GM18858 (cell line): ENCODE measurements at regions not wholly inside any gene's neighbourhood (a gene's known extent, or its start where the extent isn't known, plus 50 kb on each side); places are given as distances from the start of the nearest gene placed in this dataset.
A peak's percentile ranks its signal among the peaks of the same experiment; 100 is the strongest.
"Not testable (repeated sequence)": the region's sequence is repeated elsewhere in the genome, so short reads cannot be mapped to it uniquely, and the experiment has no call there.

ENCODE experiments used
- ATAC-seq: cut with Tn5 transposase; IDR thresholded peaks from one replicate; pipeline ENCODE4 v1.9.1; 2021; ENCODE audit not compliant: unreplicated experiment

- no peak for ATAC-seq
These were observed 176.5 kb upstream of the FBN2 start for GRCh38 chr5:128714551-128714950.

DNA sequence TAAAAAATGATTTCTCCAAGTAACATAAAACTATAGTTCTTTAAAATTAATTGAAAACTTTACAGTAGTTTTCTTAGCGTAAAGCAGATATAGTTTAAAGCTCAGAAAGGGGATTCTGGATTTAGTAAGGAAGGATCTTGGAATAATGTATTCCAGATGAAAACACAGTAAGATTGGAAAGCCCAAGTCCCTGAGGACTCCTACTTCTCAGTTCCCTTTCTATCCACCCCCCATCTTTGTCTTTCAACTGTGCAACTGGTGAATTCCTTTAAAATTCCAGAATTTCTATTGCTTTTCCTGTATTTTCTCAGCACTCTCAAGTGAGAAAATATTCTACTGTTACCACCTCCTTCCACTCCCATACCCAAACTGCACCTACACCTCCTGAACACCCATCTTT is 184.5 kb upstream of the FBN2 start:
- no peak for ATAC-seq

DNA sequence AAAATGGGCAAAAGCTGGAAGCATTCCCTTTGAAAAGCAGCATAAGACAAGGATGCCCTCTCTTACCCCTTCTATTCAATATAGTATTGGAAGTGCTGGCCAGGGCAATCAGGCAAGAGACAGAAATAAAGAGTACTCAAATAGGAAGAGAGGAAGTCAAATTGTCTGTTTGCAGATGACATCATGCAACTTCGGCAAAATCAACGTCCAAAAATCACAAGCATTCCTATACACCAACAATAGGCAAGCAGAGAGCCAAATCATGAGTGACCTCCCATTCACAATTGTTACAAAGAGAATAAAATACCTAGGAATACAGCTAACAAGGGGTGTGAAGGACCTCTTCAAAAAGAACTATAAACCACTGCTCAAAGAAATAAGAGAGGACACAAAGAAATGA is 192.0 kb upstream of the FBN2 start:
- not testable (repeated sequence) for ATAC-seq

- ATAC-seq: not testable (repeated sequence)
These were observed 197.6 kb upstream of the FBN2 start for GRCh38 chr5:128735656-128736055.

- ATAC-seq: no peak
These were observed 198.5 kb upstream of the FBN2 start for GRCh38 chr5:128736553-128736952.

DNA sequence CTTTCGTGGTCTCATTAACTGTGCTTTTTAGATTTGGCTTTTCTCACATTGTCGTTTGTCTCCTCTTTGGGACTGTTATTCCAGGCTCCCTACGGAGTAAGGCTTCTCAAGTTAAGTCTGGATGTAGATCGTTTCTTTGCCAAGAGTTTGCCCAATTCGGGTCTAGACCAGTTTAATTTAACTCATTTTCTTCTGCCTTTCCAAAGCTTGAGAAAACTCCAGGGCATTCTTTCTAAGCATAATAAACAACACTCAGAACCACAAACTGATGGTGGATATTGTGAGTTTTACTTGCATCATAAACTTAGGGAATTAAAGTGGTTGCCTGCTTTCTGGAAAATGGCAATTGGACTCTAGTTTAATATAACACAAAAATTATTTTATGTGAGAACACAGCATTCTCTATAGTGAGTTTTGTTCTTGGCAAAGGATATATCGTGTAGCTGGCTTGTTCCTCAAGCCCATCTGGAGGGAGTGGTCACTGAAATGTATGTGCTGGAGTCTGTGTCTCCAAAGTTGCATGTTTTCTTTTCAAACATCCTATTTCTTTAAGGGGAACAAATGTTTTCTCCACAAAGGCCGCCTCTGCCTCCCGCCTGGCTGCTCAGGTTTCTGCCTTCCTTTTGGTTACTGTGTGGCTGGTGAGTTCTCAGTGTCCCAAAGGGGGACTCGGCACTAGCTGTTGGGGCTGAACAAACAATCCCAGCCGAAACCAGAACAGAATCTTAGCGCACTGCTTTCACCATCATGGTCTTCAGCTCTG is 211.3 kb upstream of the FBN2 start:
- ATAC-seq: no peak

- no peak for ATAC-seq
These were observed 212.1 kb upstream of the FBN2 start for GRCh38 chr5:128750155-128750554.

DNA sequence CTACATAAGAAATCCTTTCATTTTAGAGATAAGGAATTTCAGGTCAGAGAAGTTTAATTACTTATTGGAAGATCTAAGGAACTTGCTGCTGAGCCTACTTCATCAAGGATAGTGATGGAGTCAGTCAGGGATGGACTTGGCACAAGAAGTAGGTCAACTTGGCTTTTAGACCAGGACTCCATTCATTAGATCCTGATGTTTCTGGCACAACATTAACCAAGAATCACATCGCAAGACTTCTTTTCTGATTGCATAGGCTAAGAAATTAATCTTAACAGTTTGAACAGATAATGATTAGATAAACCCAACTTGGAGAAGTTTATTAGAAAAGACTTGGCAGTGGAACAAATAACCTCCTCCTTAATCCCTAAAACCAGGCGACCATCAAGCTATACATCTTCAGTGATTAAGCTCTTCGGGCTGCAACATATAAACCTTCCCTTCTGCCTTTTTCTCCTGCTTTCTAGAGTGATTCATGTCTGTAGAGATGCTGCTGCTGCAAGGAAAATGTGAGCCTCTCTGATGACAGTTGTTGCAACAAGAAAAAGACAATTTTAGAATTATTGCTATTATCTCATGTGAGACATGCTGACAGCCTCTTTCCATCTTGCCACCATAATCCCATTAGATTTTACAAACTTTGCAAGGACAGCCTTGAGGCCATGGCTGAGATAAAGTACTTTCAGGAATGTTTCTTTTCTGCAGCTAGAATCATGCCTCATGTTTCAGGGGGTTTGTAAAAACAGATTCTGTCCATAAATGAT is 207.9 kb upstream of the SLC27A6 start:
- no peak for ATAC-seq

GRCh38 chr5:128762661-128763306 is 202.5 kb upstream of the SLC27A6 start:
- ATAC-seq: no peak

- ATAC-seq: no peak
These were observed 202.0 kb upstream of the SLC27A6 start for GRCh38 chr5:128763321-128763720.

DNA sequence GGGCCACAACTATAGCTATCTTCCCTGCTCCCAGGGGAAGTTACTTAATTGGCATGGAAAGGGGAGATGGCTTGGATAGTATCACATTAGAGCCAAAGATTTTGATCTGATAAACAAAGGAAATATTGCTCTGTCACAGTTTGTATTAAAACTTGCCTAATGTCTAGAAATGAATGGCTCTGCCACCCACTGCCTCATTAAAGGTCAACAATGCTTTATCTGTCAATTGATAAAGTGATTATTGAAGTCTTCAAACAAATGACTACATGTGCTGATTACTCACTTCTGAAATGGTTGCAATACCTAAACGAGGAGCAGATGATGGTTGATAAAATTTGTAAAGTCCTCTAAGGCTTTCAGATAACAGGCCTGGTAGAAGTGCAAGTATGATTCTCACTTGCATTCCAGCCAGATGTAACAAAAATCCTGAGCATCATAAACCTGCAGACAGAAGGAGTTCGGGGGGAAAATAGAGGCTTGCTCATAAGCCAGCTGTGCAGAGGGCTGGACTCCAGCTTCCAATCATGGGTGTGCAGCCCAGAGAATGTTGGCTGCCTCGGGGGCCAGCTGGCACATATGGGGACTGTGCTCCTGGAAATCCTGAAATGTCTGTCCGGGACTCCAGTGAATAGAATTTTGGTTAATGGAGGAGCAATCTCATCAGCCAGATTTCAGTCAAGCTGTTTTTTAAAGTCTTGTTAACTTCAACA is 200.5 kb upstream of the SLC27A6 start:
- ATAC-seq: no peak

DNA sequence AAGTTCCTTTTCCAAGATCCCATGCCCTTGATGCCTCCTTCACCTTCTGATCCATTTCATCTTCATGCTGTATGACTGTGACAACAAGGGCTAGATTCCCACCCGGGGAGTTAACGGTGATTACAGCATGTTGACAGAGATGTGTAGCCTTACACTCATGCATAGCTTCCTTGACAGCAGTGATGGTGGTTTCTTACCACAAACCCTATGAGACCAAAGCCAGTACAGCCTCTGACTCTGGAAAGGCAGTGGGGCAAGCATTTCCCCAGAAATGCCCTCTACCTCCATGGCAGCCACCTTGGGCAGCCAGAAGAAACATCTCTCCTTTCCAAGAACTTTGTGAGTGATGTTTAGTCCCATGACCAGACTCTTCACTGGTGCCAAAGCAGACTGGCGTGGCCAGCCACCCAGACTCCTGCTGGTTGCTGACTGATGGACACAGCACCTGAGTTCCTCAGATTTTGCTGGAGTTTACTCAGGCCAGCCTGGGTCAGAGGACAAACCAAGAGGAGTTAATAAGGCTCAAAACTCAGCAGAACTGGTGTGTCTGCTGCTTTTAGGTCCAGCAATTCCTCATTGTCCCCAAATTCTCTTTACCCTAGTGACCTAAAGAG is 199.7 kb upstream of the SLC27A6 start:
- ATAC-seq: no peak

GRCh38 chr5:128766406-128766805 is 198.9 kb upstream of the SLC27A6 start:
- ATAC-seq: no peak

DNA sequence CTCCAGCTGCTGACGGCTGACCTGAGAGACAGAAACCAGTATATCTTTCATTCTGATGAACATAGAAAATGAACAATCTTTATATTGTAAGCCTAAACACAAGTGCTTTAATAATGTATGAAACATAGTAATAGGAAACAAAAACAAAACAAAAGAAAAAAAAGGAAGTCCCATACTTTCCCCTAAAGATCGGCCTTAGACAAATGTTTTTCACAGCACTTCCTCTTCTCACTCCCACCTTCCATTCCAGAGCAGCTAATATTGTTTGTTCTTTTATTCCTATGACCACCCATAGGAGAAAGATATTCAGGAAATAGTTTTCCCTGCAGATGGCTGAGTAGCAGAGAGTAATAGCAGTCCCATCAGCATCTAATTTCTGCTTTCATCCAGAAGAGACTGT is 194.4 kb upstream of the SLC27A6 start:
- ATAC-seq: no peak

DNA sequence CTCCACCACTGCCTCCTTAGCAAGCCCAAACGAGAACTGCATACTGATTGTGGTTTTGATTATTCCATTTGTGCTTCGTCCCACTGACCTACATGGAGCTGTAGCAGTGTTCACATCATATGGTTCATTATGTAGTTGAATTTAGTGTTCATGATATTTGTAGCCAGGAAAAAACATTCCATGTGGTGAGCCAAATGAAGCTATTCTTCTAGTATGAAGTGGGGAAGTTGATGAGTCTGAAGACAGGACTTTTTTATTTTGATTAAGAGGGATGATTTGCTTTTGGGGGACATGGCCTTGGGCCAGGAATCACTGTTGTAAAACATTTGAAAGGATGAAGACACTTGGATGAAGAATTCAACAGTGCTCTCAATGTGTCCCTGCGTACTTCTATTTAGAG is 192.9 kb upstream of the SLC27A6 start:
- ATAC-seq: no peak

DNA sequence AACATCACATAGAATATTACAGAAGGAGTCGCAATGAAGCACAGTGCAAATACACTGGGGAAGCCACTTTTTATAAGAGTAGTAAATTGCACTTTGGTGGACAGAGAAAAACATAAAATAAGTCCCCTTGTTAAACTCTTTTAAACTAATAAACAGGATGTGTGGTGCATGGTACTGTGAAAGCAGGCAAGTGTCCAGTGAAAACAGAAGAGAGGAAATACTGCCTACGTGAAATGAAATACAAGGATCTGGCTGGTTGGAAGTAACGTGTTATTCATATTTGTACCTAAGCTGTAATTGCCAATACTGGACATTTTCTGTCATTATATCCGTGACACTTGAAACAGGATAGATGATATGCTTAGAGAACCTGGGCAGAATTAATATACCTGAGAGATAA is 191.9 kb upstream of the SLC27A6 start:
- no peak for ATAC-seq

DNA sequence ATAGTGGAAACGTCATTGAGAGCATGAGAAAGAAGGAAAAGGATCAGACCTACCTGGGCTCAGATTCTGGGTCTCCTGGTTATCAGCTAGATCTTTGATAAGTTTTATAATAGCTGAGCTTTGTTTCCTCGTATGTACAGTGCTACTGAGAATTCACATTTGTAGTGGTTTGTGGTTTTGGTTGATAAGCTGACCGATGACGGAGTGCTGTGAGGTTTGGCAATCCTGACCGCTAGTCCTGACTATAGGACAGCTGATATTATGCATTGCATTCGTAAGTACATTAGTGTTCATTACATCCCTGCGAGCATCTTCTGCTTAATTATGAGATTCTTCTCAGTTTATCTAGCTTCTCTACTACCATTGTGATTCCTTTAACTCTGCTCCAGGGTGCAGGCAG is 190.7 kb upstream of the SLC27A6 start:
- ATAC-seq: peak; percentile 32

GRCh38 chr5:128775558-128775957 is 189.7 kb upstream of the SLC27A6 start:
- no peak for ATAC-seq

DNA sequence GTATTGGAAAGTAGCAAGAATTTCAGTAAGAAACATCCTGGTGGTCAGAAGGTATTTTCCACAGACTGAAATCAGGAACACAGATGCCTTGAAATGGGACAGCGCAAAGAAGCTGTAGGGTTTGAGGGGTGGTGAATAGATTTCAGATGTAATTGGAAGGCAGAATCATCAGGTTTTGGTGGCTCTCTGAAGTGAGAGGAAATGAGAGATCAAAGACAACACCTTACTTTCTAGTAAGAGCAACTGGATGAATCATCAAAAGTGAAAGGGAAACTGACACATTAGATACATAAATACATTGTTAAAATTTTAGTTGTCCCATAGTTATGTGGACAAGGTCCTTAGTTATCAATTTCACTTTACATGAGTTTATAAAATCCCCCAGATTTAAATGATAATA is 188.2 kb upstream of the SLC27A6 start:
- peak; percentile 95 for ATAC-seq

DNA sequence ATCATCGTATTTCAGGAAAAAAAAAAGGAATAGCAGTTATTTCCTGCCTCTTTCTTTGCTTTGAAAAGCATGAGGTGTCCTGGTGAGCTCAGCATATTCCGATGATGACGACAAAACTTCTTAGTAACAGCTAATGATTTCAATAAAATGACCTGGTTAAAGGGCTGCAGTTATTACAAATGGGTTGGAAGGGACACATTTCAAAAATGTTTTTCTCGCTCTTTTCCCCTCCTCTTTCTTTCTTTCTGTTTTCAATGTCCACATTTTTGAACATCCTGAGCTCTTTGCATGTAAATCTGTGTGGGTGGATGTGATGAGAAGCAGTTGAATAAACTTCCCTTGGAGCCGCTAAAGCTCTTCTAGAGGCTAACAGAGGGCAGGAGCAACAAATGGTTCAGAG is 186.8 kb upstream of the SLC27A6 start:
- no peak for ATAC-seq

- no peak for ATAC-seq
These were observed 182.8 kb upstream of the SLC27A6 start for GRCh38 chr5:128782446-128782845.
